Ramos (cell line): ENCODE measurements at regions not wholly inside any gene's neighbourhood (a gene's known extent, or its start where the extent isn't known, plus 50 kb on each side); places are given as distances from the start of the nearest gene placed in this dataset.

Source experiments
- in situ Hi-C: fragments of 300-500 bp; cut with MboI; formaldehyde crosslinking; loops from one replicate; pipeline ENCODE4 v1.14.3; 2022; ENCODE audit warnings: low sequenced_read_pairs; ENCODE audit not compliant: unreplicated experiment

DNA sequence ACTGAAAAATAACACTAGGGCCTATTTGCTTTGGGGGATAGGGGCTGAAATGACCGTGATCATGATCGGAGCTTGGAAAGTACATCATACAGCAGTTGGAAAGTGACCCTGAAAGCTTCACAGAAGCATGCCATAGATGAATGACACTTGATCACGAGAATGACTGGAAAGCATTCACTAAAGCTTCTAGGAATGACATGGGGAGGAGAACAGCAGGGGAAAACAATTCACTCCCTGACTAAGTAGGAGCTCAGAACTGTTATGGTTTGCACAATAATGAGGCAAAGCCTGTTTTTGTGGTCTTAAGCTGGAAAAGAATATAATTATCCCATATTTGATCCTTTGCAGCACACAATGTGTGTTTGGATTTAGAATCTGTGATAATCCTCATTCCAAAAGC, 237.5 kb downstream of the NOL4 start:
- in situ Hi-C loops = no loop called here

DNA sequence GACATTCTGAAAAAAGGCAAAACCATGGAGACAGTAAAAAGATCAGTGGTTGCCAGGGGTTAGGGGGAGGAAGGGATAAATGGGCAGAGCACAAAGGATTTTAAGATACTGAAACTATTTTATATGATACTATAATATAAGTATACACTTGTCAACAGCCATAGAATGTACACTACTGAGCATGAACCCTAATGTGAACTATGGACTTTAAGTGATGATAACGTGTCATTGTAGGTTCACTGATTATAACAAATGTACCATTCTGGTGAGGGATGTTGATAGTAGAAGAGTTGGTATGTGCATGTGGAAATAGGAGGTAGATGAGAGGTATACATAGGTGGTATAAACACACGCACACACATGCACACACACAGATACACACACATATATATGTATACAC, 241.6 kb downstream of the NOL4 start:
- in situ Hi-C loops = no loop called here

DNA sequence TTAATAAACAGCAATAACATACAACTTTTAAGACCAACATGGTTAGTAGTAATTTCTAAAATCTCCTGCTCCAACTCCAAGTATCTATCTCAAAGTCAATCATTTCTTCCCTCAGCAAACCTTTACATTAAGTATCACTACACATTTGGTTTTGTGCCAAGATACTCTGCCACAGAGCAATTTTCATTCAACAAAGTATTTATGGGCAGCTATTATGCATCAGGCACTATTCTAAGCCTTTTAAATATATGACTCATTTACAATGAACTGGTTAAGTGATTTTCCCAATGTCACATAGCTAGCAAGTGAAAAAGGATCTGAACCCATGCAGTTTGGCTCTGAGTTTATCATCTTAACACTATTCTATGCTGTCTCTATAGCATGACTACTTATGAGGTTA, 264.3 kb downstream of the NOL4 start:
- in situ Hi-C loops = no loop called here

DNA sequence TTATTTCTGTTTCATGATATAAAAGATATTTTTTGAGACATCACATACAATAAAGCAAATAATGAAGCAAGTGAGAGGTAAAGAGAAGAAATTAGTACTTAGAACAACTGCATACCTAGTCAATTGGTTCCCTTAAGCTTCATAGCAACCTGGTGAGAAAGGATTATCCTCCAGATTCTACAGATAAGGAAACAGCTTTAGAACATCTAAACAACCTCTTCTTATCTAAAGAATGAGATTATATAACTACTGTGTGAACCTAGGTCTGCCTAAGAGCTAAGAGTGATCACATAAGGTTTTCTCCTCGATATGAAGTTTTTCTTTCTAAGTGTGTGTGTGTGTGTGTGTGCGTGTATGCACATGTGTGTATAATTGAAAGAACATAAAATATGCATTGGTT, 265.1 kb downstream of the NOL4 start:
- in situ Hi-C loops = no loop called here

DNA sequence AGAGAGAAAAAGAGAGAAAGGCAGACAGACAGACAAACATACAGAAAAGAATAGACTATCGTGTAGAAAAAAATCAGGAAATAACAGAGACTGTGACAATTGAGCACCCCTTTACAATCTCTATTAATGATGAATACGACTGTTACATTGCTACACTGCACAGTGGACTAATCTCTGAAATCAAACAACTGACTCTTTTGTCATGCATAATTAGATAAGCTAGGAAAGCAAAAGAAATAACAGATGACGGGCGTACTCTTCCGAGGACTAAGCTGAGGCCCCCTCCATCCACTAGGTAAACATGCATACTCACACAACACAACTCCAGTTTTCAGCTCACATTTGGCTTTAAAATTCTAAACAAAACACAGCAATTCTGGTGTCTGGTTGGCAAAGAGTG, 267.0 kb downstream of the NOL4 start:
- in situ Hi-C loops = no loop called here

DNA sequence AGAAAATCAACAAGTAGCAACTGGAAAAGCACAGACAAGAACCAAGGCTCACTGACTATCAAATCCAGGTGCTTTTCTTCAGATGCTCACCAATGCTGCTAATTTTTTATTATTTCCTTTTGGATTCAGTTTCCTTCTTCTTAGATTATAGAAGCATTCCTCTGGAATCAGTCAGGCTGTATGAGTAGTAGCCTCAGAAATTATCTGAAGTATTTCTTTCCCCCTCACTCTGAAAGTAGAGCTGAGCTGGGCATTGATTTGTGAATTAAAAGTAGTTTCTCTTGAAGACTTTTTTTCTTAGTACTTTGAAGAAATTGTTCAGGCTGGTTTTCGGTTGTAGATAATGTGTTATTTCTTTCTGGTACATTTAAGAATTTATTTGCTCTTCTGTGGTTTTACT, 273.7 kb downstream of the NOL4 start:
- in situ Hi-C loops = no loop called here

DNA sequence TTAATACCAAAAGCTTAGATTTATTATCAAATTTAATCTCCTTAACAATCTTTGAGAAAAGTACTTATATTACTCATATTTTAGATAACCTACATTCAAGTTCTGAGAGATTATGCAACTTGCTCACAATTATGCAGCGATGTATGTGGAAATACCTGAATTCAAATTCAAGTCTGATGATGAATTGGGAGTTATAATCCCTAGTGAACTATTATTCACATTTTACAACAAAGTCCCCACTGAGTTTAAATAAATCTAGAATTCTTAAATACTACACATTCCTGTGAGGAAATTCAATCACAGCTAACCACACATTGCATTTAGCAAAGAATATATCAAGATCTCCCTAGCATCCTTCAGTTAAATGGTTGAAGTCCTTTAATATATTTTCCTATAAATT, 278.4 kb downstream of the NOL4 start:
- in situ Hi-C loops = no loop called here

DNA sequence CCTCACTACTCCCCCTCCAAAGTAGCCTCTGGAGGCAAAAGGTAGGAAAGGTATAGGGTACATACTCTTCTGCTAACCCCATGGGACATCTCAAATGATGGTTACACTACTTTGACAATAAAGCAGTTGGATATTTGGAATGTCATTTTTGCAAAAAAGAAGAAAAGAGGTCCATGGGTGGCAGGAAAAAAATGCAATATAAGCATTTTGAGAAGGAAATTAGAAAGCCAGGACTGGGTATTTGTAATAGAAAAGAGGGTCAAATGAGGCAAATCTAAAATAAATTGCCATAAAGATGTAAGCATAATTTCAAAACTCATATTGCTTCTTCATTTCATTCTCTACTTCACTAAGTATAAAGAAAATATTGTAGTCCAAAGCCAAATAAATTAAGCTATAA, 280.2 kb downstream of the NOL4 start:
- in situ Hi-C loops = no loop called here

DNA sequence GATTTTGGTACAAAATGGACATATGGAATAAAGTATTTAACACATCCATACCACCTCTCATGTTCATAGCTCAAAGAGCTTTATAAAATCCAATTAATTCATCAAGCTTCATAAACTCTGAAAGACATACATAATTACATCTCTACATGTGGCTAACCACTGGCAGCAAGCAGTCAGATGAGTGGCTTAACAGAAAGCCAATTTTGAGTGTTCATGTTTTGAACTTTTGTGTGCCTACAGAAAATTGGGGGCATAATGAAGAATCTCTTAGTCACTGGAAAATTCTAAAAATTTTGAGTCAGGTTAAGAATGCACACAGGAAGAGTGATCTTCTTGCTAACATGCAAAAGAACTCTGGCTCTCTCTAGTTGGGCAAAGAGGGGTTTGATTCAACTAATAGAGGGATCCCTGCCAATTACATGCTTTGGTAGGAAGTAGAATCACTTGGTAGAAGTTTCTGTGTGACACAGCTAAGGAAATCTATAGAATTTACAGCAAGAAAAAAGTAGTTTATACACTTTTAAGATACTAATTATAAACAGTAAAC, 287.4 kb downstream of the NOL4 start:
- in situ Hi-C loops = no loop called here

DNA sequence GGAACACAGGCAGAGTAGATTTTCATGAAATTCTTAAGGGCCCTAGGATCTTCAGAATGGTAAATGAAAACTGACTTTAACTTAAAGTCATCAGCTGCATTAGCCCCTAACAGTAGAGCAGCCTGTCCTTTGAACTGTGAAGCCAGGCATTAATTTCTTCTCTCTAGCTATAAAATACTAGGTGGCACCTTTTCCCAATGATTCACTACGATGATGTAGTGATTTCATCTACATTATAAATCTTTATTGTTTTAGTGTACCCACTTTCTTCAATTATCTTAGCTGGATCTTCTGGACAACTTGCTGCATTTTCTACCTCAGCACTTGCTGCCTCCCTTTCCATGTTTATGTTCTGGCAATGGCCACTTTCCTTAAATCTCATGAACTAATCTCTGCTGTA, 290.5 kb downstream of the NOL4 start:
- in situ Hi-C loops = no loop called here

DNA sequence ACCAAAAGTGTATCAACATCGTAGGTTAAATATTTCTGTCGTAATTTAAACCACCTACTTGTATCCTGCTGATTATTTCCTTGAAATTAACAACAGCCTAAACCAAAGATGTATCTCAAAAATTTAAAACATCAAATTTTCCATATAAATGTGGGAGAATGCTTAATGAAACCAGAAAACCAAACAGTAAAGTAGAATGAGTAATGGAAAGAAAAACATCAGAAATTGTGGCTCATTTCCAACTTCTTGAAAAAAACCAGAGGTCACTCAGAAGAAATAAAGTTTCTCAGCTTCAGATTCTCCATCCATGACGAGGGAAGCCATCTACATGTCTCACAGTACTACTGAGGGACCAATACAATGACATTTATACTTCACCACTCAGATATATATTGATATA, 296.5 kb downstream of the NOL4 start:
- in situ Hi-C loops = no loop called here

DNA sequence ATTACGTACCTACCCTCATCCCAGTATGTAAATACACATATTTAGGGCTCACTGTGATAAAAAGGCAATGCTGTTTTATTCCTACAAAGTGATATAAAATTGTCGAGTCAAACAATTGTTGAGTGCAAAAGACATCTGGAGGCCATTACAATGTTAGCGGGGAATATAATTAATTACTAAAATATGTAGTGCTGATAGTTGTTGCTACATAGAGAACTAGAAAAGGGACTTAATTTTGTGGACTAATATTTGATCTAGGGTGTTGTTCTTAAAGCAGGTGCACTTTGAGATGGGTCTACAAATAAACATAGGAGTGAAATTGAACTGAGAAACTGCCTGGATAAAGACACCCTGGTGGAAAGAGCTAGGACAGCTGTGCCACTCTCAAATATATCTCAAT, 300.1 kb downstream of the NOL4 start:
- in situ Hi-C loops = no loop called here

DNA sequence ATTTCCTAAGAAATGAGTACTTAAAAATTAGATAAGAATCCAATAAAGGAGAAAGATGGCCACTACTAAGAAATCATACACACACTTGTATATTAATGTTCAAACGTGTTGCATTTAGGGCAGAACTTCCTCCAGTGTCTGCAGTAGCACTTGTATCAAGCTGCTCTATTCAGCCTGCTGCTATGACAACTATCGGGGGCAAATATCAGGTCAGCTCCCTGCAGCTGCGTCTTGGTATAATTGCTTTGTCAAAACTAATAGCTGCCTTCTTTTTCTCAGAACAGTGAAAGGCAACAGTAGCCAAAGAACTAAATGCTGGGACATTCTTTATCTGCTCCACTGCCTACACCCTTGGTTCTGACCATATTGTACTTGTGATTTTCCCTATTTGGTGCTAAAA, 300.7 kb downstream of the NOL4 start:
- in situ Hi-C loops = no loop called here

DNA sequence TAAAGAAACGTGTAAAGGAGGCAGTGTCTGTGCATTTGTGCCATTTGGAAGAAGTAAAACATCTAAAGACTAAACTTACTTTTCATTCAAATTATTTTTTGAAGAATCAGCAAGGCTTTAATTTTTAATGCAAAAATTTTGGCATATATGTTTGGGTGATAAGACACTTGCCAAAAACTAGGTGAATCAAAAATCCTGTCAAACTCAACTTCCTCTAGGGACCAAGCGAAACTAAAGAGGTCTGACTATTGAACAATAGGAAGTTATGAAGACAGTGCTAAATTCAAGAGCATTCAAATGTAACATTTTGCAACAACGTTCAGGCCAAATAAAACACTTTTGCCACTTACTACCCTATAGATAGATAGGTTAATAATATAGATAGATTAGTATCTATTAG, 306.1 kb downstream of the NOL4 start:
- in situ Hi-C loops = no loop called here

DNA sequence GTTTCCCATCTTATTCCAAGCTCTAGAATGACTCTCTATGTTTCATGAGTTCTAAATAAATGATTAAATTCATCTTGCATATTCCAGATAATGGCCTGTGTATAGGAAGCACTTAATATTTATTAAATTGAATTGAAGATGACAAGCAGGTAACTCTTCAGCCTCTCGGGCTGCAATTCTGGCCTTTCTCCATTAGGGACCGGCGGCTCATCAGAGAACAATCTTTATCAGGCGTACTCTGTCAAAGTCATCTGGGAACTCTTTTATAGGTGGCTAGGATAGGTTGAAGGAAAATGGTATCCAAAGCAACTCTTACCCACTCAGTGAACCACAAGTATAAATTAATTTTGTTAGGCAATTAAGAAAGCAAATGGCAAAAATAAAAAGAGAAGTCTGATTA, 308.5 kb downstream of the NOL4 start:
- in situ Hi-C loops = no loop called here

DNA sequence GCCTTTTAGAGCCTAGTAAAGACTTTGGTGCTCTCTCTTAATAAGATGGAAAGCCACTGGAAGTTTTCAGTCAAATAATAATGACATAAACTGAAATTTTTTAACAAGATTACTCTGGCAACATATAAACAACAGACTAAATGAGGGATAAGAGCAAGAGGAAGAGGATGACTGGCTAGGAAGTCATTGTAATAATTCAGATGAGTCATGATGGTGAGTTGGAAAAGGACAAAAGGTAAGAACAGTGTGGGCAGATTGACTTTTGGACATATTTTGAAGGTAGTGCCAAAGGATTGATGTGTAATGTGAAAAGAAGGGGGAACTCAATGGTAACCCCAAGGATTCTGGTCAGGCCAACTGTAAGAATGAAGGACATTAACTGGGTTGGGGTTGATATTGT, 310.3 kb downstream of the NOL4 start:
- in situ Hi-C loops = no loop called here

DNA sequence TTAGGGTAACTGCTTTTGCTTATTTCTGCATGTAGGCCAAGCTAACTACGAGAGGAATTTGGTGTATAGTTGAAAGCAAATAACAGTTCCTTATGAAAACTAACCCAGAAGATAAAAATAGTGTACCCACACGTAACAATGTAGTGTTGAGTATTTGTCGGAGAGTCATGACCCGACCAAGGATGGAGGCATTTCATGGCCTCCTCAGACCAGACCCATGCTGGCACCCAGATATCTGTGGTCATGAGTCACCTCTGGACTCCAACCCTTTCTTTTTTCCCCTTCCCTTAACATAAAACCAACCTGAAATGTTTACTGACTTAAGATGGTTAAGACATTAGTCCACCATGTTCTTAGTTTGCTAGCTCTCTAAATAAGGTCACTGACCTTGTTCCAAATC, 318.7 kb downstream of the NOL4 start:
- in situ Hi-C loops = no loop called here

DNA sequence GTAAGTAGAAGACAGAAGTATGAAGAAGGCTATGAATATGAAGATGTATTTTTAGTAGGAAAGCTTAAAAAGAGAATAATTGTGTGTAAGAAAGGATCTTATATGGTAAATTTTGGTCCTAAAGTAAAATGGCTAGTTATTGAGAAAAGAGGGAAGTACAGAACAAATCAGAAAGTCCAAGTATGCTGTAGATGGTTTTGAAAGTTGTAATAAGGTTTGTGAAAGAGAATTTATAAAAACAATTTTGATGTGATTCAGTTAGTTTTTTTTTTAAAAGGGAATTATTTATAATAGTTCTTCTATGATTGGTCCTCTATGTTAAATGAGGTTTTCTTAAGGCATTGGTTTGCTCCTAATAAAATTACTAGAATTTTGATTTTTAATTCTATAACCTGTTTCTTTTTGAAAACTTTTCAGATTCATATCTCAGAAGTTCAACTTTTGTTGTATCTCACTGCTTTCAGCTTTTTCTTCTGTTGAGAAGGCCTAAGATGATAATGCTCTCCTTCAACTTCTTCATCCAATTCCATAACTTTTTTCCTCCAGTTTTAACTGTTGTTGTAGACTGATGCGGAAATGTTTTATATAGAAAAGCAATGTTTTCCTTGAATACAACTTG, 322.7 kb downstream of the NOL4 start:
- in situ Hi-C loops = no loop called here

DNA sequence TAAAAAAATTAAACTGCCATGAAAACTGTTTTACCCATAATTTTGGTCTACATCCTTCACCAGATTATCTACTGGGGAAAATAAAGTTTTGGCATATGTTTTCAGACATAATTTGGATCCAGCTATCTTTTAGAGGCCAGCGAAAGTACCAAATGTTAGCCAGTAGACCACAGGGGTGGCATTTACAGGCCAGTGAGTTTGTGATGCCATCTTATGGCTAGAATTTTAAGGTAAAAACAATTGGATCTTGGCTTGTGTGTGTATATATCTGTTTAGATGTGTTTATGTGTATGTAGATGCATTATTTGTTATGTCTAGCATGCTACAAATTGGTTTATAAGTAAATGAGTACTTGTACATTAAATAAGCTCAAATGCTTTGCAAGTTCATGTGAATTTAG, 322.6 kb downstream of the ASXL3 start:
- in situ Hi-C loops = no loop called here

DNA sequence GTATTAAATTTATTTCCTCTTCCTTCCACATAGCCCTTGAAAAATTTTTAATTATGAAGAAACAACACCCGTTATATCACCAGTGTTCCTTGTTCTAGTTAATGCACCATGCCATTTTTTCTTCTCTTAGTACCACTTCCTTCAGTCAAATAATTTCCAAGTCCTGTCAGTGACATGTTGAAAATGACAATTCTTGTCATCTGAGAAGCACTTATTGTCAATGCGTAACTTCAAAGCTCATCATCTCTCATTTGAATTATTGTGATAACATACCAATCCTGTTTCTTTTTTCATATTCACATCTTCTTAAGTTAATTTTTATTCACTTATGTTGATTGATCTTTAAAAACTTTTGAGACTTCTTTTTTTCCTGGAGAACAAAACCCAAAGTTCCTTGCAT, 320.4 kb downstream of the ASXL3 start:
- in situ Hi-C loops = no loop called here

DNA sequence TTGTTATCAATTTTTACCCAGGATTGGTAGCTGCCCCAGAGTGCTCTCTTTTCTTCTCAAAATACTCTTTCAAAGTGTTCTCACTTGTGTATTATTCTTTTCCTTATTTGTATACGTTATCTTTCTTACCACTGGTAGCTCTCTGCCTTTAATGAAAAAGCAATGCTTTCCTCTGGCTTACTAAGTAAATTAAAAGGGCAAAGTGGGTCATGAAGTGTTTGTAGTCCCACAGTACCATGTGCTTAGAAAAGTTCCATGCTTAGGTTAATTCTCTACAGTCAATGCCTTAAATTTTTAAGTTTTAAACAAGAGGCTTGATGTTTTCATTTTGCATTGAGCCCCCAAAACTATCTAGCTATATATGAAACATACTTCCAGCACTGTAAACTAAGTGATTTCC, 300.2 kb downstream of the ASXL3 start:
- in situ Hi-C loops = no loop called here

DNA sequence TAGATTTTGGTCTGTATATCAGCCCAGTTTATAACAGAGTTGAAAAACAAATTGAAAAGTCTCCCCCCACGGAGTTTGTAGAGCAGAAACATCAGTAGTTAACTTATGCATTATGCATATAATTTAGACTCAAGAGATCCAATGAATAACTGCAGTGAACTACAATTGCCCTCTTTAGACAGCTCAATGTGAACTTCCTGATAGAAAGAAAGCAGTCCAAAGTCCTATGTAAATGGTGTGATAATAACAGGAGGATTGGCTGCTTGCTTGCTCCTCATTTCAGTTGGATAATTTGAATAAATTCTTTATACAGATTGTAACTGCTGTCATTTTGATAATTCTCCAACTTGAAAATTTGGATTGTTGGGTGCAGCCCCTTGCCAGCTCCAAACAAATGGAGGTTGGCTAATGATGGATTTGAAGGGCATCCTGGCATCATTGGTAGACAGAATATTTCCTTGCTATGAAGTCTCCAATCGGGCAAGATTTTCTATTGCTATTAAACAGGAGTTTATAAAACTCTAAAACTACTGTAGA, 297.1 kb downstream of the ASXL3 start:
- in situ Hi-C loops = no loop called here
